Hematopoietic multipotent progenitor cell (in vitro differentiated cells): ENCODE measurements at regions not wholly inside any gene's neighbourhood (a gene's known extent, or its start where the extent isn't known, plus 50 kb on each side); places are given as distances from the start of the nearest gene placed in this dataset.
"Not testable (repeated sequence)": the region's sequence is repeated elsewhere in the genome, so short reads cannot be mapped to it uniquely, and the experiment has no call there.

Experiments used
- DNase-seq, 3 donors: peaks; one replicate each; pipeline ENCODE4 v3.0.0-alpha.2; 2011 to 2015; ENCODE audit warnings: low read depth in 2 of 3, low spot score in 2 of 3

DNA sequence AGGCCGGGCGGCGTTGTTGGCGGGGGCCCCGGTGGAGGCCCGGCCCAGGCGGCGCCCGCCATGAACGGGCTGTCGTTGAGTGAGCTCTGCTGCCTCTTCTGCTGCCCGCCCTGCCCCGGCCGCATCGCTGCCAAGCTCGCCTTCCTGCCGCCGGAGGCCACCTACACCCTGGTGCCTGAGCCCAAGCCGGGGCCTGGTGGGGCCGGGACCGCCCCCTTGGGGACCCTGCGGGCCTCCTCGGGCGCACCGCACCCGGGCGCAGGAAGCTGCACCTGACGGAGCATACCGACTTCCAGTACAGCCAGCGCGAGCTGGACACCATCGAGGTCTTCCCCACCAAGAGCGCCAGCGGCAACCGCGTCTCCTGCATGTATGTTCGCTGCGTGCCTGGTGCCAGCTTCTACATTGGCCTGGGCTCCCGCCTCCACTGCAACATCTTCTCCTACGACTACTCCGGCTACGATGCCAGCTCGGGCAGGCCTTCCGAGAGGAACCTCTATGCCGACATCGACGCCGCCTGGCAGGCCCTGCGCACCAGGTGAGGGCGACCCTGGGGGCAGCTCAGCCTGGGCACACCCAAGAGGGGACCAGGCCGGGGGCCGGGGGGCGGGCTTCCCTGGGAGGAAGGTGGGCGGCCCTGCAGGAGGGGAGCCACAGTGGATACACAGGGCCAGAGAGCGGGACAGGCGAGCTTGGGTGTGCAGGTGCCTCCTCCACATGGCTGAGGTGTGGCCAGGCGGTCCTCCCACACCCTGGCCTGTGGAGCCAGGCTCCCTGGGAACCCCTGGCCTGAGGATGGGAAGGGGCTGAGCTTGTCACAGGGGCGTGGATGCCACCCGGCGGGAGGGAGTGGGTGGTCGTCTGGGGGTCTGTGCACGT lies 201.6 kb downstream of the USP22 start:
- DNase-seq, result peak in 2 of 3 donors; percentile 15 to 24

DNA sequence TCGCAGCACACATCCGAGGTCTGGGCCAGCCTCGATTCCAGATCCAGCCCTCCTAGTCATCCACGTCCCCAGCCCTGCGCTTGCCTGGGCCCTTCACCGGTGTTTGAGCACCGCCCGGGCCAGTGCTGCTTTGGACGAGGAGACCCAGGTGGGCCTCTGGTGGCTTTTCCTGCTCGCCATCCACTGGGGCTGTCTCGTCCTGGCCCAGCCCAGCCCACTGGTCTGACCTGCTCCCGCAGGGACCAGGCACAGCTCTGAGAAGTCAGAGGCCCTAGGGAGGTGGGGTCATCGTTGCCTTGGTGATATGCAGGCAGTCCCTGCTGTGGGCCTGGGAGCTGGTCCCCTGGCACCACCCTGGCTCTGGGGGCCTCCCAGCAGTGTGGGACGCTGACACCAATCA lies 200.8 kb downstream of the USP22 start:
- DNase-seq, result not testable (repeated sequence)

DNA sequence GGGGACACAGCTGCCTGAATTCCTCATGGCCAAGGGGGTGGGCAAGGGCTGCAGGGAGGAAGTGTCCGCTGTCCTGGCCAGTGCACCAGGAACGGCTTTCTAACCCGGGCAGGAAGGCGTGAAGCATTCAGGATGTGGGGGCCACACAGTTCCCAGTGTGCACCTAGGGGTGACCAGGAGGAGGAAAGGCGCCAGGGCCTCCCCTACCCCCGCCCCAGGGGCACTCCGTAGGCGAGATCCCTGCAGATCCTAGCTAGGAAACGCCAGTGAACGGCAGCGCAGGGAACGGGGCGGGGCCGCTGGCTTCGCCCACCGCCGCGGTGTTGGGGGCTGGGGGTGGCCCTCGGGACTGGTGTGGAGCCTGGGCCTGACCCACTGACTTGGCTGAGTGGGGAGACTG lies 199.6 kb downstream of the USP22 start:
- not testable (repeated sequence) for DNase-seq

DNA sequence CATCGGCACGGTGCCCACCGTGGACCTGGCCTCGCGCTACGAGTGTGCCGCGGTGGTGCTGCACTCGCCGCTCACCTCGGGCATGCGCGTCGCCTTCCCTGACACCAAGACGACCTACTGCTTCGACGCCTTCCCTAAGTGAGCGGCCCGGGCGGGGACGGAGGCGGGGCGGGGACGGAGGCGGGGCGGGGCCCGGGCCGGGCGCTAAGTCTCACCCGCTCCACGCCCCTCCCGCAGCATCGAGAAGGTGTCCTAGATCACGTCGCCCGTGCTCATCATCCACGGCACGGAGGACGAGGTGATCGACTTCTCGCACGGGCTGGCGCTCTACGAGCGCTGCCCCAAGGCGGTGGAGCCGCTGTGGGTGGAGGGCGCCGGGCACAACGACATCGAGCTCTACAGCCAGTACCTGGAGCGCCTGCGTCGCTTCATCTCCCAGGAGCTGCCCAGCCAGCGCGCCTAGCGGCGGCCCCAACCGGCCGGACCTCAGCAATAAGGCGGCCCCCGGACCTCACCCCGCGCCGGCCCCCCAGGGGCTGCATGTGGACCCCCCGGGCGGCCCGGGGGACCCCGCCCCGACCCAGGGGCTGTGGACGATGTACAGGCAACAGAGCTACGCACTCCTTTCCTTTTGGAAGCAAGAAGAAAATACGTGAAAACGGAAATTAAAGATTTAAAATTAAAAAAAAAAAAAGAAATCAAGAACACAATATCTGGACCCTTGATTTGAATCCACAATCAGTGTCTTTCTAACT lies 198.8 kb downstream of the USP22 start:
- peak in 2 of 3 donors; percentile 36 to 41 for DNase-seq

- DNase-seq, result peak in 1 of 3 donors; percentile 28
Observed at GRCh38 chr17:20848869-20849443, 193.9 kb downstream of the USP22 start.

DNA sequence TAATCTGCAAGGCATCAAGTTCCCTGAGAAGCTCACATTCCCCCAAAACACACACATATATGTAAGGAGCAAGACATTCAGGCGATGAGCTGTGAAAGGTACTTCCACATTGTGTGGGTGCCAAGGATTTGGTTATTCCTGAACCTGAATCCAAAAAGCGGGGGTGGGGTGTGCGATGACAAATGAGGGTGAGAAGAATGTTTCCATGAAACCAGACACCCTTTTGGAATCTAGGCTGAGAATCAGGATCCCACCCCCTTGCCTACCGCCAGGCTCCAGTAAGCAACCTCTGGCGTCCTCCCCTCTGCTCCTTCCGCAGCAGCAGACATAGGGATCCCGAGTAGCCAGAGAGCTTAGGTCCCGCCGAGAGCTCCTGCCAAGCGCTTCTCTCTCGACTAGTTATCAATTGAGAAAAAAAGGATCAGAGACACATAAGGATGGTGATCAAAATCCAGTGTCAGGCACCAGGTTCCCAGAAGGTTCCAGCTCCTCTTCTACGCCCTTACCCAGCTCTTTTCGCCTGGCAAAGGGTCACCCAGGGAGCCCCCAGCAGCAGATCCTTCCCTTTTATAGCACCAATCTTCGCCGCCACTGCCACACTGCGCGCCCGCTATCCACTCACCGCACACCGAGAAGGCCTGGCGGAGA lies 191.1 kb downstream of the USP22 start:
- DNase-seq, result peak in 1 of 3 donors; percentile 6

- DNase-seq, result peak in 2 of 3 donors; percentile 33 to 34
Observed at GRCh38 chr17:20852239-20852989, 190.4 kb downstream of the USP22 start.

GRCh38 chr17:20852990-20853370 lies 189.8 kb downstream of the USP22 start:
- no peak for DNase-seq

- DNase-seq, result not testable (repeated sequence)
Observed at GRCh38 chr17:20855910-20856470, 186.8 kb downstream of the USP22 start.

GRCh38 chr17:20866444-20867209 lies 176.2 kb downstream of the USP22 start:
- DNase-seq, result not testable (repeated sequence)

- DNase-seq, result not testable (repeated sequence)
Observed at GRCh38 chr17:20867436-20867937, 175.3 kb downstream of the USP22 start.

GRCh38 chr17:20867938-20868661 lies 174.7 kb downstream of the USP22 start:
- DNase-seq, result not testable (repeated sequence)

DNA sequence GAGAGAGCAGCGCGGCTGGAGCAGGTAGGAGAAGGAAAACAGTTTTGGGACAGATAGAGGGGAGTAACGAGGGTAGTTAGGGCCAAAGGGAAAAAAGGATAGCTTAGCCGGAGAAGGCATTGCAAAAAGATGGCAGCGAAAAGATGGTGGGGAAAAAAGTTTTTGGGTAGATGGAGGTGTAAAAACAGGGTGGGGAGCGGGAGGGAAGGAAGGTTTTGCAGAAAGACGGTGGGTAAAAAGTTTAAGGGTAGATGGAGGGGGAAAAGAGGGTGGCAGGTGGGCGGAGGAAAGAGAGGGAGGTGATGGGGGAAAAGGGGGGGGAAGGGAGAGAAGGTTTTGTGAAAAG lies 174.2 kb downstream of the USP22 start:
- not testable (repeated sequence) for DNase-seq

DNA sequence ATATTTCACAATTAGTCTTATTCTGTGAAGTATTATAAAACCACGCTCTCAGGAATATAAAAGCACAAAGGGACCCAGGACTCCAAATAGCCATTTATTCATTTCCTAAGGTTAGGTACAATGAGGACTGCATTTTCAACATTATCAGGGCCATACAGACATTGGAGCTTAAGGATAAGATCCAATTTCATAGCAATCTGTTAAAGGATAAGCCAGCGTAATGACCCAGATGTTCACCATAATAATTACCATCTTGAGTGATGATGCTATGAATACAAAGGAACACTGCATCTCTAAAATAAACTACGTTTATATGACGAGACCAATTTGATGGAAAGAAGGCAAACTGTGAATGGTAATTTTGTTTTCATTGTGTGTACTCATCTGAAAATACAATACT lies 169.6 kb downstream of the USP22 start:
- DNase-seq, result not testable (repeated sequence)

DNA sequence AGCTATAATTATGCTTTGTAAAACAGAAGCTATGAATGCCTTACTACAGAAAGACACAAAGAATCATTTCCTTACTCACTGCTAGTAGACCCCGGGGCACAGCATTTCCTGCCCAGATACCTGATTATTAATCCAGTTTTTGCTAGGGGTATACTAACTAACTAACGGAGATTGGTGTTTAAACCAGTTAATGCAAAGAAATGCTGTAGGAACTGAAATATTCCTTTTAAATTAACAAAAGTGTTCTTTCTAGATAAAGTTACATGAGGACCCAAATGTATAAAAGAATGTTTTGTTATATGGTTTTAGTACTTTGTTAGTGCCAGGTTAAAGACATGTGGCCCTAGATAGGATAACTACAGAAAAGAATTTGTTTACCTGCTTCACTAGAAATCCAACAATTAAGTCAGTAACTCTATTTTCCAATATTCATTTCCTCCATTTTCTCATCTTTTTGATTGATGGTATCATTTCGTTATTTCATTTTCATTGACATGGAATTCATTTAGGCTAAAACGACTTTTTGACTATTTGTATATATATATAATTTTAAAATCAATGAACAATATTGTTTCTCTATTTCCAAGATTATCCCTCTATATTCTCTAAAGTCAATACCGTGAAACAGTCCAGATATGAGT lies 169.0 kb downstream of the USP22 start:
- DNase-seq, result not testable (repeated sequence)

GRCh38 chr17:20877384-20877783 lies 165.4 kb downstream of the USP22 start:
- DNase-seq, result not testable (repeated sequence)

- DNase-seq, result no peak
Observed at GRCh38 chr17:20890338-20890737, 152.5 kb downstream of the USP22 start.

GRCh38 chr17:20895426-20895825 lies 147.4 kb downstream of the USP22 start:
- DNase-seq, result not testable (repeated sequence)
